ENCODE measurements at regions not wholly inside any gene's neighbourhood (a gene's known extent, or its start where the extent isn't known, plus 50 kb on each side); places are given as distances from the start of the nearest gene placed in this dataset.

DNA sequence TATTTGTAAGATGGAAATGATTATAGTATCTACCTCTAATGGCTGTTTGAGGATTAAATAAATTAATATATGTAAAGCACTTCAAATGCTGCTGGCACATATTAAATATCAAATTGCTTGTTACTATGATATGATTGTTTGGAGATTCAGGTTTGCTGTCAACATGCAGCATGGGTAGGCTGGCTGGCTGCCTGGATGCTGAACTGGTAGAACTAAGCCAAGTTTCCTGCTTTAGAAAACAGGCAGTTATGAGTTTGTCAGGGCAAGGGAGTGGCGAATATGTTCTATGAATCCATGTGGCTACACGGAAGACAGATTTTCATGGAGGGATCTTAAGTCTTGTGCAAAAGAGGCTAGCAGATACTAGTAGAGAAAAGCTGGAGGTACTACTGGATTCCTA is 239.6 kb downstream of the GBA3 start:
- ChIA-PET POLR2A (no interaction called here), CTCF (no interaction called here)
- Histone ChIP-seq H3K27ac (ENCODE audit: low read length) (no peak overlapping the region), H3K9me3 (ENCODE audit: control insufficient read depth, insufficient read depth, low read depth, low read length) (no peaks in the 10 kb centered on the region), H3K4me1 (ENCODE audit: control insufficient read depth, insufficient read depth, low read length) (no peaks in the 10 kb centered on the region), H3K27me3 (ENCODE audit: control insufficient read depth, insufficient read depth, low read length) (no peaks in the 10 kb centered on the region), H3K36me3 (ENCODE audit: control insufficient read depth, insufficient read depth, low read length) (no peaks in the 10 kb centered on the region), H3K4me3 (ENCODE audit: low read depth in 2 of 2, low read length in 2 of 2) (no peak overlapping the region)
- no TSS peak for BruUV-seq (replicated peaks)
- ATAC-seq: no peak
- TF ChIP-seq TCF7L2 (IDR thresholded peaks at IDR 0.05; ENCODE audit: low read depth, low read length) (no peak), SIN3A (IDR thresholded peaks at IDR 0.05; ENCODE audit: borderline replicate concordance, insufficient read depth, low read depth, low read length) (no peak), POLR2AphosphoS5 (IDR thresholded peaks at IDR 0.05; ENCODE audit: low read depth, low read length) (no peak)
- TF ChIP-seq, protein P1, sequence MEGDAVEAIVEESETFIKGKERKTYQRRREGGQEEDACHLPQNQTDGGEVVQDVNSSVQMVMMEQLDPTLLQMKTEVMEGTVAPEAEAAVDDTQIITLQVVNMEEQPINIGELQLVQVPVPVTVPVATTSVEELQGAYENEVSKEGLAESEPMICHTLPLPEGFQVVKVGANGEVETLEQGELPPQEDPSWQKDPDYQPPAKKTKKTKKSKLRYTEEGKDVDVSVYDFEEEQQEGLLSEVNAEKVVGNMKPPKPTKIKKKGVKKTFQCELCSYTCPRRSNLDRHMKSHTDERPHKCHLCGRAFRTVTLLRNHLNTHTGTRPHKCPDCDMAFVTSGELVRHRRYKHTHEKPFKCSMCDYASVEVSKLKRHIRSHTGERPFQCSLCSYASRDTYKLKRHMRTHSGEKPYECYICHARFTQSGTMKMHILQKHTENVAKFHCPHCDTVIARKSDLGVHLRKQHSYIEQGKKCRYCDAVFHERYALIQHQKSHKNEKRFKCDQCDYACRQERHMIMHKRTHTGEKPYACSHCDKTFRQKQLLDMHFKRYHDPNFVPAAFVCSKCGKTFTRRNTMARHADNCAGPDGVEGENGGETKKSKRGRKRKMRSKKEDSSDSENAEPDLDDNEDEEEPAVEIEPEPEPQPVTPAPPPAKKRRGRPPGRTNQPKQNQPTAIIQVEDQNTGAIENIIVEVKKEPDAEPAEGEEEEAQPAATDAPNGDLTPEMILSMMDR (IDR thresholded peaks at IDR 0.05): no peak
- TF ChIP-seq, protein P2, sequence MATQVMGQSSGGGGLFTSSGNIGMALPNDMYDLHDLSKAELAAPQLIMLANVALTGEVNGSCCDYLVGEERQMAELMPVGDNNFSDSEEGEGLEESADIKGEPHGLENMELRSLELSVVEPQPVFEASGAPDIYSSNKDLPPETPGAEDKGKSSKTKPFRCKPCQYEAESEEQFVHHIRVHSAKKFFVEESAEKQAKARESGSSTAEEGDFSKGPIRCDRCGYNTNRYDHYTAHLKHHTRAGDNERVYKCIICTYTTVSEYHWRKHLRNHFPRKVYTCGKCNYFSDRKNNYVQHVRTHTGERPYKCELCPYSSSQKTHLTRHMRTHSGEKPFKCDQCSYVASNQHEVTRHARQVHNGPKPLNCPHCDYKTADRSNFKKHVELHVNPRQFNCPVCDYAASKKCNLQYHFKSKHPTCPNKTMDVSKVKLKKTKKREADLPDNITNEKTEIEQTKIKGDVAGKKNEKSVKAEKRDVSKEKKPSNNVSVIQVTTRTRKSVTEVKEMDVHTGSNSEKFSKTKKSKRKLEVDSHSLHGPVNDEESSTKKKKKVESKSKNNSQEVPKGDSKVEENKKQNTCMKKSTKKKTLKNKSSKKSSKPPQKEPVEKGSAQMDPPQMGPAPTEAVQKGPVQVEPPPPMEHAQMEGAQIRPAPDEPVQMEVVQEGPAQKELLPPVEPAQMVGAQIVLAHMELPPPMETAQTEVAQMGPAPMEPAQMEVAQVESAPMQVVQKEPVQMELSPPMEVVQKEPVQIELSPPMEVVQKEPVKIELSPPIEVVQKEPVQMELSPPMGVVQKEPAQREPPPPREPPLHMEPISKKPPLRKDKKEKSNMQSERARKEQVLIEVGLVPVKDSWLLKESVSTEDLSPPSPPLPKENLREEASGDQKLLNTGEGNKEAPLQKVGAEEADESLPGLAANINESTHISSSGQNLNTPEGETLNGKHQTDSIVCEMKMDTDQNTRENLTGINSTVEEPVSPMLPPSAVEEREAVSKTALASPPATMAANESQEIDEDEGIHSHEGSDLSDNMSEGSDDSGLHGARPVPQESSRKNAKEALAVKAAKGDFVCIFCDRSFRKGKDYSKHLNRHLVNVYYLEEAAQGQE (IDR thresholded peaks at IDR 0.05; ENCODE audit: insufficient read depth in 1 of 2, low read depth in 2 of 2, low read length in 1 of 2): no peak
- in situ Hi-C loops (cut with HindIII; ENCODE audit: low pct_unique_long_range_greater_than_20kb, low sequenced_read_pairs): no loop called here
- intact Hi-C loops (cut with micrococcal nuclease; ENCODE audit: unreplicated experiment): no loop called here
- no peak for DNase-seq (ENCODE audit: low read depth, low spot score)

DNA sequence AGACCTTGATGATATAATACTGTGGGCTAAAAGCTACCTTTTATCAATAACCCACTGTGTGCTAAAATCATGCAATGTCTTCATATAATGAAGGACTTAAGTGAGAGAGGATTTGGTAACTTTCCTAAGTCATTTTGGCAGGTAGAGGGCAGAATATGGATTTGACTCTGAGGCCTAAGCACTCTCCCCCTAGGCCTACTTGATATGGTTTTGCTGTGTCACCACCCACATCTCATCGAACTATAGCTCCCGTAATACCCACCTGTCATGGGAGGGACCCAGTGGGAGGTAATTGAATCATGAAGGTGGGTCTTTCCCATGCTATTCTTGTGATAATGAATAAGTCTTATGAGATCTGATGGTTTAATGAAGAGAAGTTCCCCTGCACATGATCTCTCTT is 229.7 kb downstream of the GBA3 start:
- BruUV-seq (replicated peaks): no TSS peak
- H3K9me3 ChIP-seq (ENCODE audit: control insufficient read depth, insufficient read depth, low read depth, low read length): no peaks in the 10 kb centered on the region

More for the DNA sequence above, 229.7 kb downstream of the GBA3 start:
- H3K36me3 ChIP-seq (ENCODE audit: control insufficient read depth, insufficient read depth, low read length): no peaks in the 10 kb centered on the region
- H3K4me1 ChIP-seq (ENCODE audit: control insufficient read depth, insufficient read depth, low read length): no peaks in the 10 kb centered on the region
- H3K27me3 ChIP-seq (ENCODE audit: control insufficient read depth, insufficient read depth, low read length): no peaks in the 10 kb centered on the region
- H3K27ac ChIP-seq (ENCODE audit: low read length): no peak overlapping the region
- CTCF ChIA-PET: no interaction called here
- TF ChIP-seq, protein P1 (IDR thresholded peaks at IDR 0.05): no peak
- no peak for TF ChIP-seq SIN3A (IDR thresholded peaks at IDR 0.05; ENCODE audit: borderline replicate concordance, insufficient read depth, low read depth, low read length)
- no peak for TF ChIP-seq TCF7L2 (IDR thresholded peaks at IDR 0.05; ENCODE audit: low read depth, low read length)
- TF ChIP-seq, protein P2 (IDR thresholded peaks at IDR 0.05; ENCODE audit: insufficient read depth in 1 of 2, low read depth in 2 of 2, low read length in 1 of 2): no peak
- ATAC-seq: no peak
- DNase-seq (ENCODE audit: low read depth, low spot score): no peak
- H3K4me3 ChIP-seq (ENCODE audit: low read depth in 2 of 2, low read length in 2 of 2): no peak overlapping the region
- in situ Hi-C loops (cut with HindIII; ENCODE audit: low pct_unique_long_range_greater_than_20kb, low sequenced_read_pairs) (no loop called here), intact Hi-C loops (cut with micrococcal nuclease; ENCODE audit: unreplicated experiment) (no loop called here)
- POLR2A ChIA-PET: no interaction called here
